Mucosa of descending colon (tissue), 3 donors: ENCODE measurements at regions not wholly inside any gene's neighbourhood (a gene's known extent, or its start where the extent isn't known, plus 50 kb on each side); places are given as distances from the start of the nearest gene placed in this dataset.
"Not testable (repeated sequence)": the region's sequence is repeated elsewhere in the genome, so short reads cannot be mapped to it uniquely, and the experiment has no call there.

Experiments used
- ATAC-seq: fragments of 200-7000 bp; cut with Tn5 transposase; one replicate; pipeline ENCODE4 v1.9.1; 2020; ENCODE audit warnings: mild to moderate bottlenecking, moderate library complexity
- DNase-seq, 3 donors: peaks; one replicate each; pipeline ENCODE4 v3.0.0-alpha.2; 2020
- H3K36me3 ChIP-seq: fragments of 200-600 bp; one replicate; pipeline ENCODE4 v1.8.0; 2021; ENCODE audit warnings: low read depth, mild to moderate bottlenecking
- H3K4me1 ChIP-seq: fragments of 200-600 bp; one replicate; pipeline ENCODE4 v1.8.0; 2021; ENCODE audit warnings: low read depth, mild to moderate bottlenecking
- H3K4me3 ChIP-seq: fragments of 200-600 bp; one replicate; pipeline ENCODE4 v1.8.0; 2021; ENCODE audit warnings: mild to moderate bottlenecking
- H3K9me3 ChIP-seq: fragments of 200-600 bp; one replicate; pipeline ENCODE4 v1.8.0; 2021; ENCODE audit warnings: mild to moderate bottlenecking
- intact Hi-C, 2 donors: fragments of 100-400 bp; cut with DNase I in 1 of 2; cut with micrococcal nuclease in 1 of 2; formaldehyde crosslinking; loops; one replicate each; pipeline versions ENCODE4 v1.11.0 to v1.11.1; 2022; cut with DNase I, micrococcal nuclease
- TF ChIP-seq, protein P1 (sequence below): fragments of 200-600 bp; IDR thresholded peaks from one replicate; pipeline ENCODE4 v1.8.0; 2022; ENCODE audit warnings: antibody characterized with exemption, mild to moderate bottlenecking
- donor health status: DM: no; HTN: no; CAD: no; lungs with moderate emphysema.
- donor health status: DM: no; HTN: no; CAD: no.
- donor health status: DM: no; HTN: yes; CAD: no.

DNA sequence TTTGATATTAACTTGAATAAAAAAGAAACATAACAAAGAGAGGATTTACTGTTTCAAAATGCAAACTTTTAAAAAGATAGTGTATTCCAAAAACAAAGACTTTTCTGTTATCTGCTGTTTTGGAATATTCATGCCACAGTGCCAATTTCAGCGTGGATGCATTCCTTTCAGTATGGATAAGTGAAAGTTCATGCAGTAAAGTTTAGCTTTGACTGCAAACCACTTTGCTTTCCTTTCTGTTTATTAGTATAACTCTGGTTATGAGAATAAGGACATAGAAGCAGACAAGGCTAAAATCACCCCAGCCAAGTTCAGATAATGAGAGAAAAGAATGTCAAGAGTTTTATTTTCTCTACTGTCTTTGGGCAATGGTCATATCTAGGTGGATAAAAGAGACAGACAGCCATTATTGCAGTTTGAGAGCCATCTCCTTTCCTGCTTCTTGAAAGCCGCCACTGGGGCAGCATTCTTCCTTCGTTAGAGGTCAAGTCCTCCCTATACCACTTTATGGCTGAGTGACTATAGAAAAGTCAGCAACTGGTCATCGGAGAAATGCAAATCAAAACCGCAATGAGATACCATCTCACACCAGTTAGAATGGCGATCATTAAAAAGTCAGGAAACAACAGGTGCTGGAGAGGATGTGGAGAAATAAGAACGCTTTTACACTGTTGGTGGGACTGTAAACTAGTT is 82.4 kb upstream of the BLID start:
- DNase-seq, result no peak
- Histone ChIP-seq H3K36me3 (no peaks in the 10 kb centered on the region), H3K9me3 (no peaks in the 10 kb centered on the region), H3K4me1 (peaks cover 8% of the 10 kb centered on the region), H3K4me3 (no peak overlapping the region)
- intact Hi-C loops, result no loop called here
- ATAC-seq, result no peak
- TF ChIP-seq, protein P1, sequence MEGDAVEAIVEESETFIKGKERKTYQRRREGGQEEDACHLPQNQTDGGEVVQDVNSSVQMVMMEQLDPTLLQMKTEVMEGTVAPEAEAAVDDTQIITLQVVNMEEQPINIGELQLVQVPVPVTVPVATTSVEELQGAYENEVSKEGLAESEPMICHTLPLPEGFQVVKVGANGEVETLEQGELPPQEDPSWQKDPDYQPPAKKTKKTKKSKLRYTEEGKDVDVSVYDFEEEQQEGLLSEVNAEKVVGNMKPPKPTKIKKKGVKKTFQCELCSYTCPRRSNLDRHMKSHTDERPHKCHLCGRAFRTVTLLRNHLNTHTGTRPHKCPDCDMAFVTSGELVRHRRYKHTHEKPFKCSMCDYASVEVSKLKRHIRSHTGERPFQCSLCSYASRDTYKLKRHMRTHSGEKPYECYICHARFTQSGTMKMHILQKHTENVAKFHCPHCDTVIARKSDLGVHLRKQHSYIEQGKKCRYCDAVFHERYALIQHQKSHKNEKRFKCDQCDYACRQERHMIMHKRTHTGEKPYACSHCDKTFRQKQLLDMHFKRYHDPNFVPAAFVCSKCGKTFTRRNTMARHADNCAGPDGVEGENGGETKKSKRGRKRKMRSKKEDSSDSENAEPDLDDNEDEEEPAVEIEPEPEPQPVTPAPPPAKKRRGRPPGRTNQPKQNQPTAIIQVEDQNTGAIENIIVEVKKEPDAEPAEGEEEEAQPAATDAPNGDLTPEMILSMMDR, result no peak

DNA sequence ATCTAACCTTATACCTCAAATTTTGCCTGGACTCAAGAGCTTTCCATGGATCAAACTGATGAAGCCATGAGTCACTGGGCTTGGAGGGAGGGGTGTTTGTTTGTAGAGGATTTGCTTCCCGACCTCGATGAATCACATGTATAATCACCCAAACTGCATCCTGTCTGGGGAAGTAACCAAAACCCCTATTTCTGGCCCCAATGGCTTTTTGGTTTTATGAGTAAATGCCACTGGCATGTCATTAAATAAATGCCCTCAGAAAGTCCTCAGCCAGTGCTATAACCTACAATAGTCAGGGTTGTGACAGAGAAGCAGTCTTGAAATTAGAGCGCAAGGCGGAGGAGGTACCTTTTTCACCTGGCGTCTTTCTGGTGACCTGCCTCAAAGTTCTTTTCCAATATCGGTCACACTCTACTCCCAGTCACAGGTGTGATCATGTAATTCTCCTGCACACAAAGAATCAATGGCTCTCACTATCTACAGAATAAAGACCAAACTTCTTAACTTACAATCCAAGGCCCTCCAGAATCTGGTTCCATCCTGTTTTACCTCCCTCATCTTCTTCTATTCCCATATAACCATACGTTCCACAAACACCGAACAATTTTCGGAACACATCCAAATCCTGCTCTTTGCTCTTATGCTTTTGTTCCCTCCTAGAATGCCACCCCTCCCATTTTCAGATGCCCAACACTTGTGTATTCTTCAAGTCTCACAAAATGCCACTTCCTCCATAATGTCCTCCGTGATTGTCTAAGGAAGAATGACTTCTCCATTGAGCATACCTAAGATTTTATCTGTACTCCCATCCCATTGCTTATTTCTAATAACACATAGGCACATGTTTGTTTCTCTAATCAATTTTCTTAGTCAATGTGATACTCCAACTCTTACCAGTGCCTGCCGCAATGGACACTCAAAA is 81.3 kb upstream of the BLID start:
- TF ChIP-seq, protein P1, result no peak

DNA sequence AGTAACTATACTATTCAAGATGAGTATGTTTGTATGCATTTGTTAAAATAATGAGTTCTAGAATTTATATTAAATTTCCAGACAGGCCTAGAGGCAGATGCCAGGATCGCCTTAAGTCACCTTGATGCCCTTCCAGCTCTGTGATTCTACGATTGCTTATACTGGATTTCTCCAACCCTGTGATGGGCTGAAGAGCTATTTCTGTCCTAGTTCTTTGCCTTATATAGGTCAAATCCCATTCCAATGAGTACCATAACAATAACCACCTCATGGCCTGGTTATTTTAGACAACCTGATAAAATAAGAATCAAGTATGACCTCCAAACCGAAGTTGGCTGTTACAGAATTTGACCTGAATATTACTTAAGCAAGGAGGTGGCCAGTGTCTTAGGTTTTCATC is 79.8 kb upstream of the BLID start:
- DNase-seq, result no peak
- Histone ChIP-seq H3K36me3 (no peaks in the 10 kb centered on the region), H3K4me1 (no peaks in the 10 kb centered on the region), H3K9me3 (no peaks in the 10 kb centered on the region), H3K4me3 (no peak overlapping the region)
- ATAC-seq, result no peak
- intact Hi-C loops, result no loop called here
- TF ChIP-seq, protein P1, result no peak

More for the DNA sequence above, 81.3 kb upstream of the BLID start:
- Histone ChIP-seq H3K4me3 (no peak overlapping the region), H3K4me1 (no peaks in the 10 kb centered on the region), H3K36me3 (no peaks in the 10 kb centered on the region), H3K9me3 (no peaks in the 10 kb centered on the region)
- intact Hi-C loops, result no loop called here
- ATAC-seq (peak; percentile 11), DNase-seq (peak in 1 of 3 donors; percentile 12)

DNA sequence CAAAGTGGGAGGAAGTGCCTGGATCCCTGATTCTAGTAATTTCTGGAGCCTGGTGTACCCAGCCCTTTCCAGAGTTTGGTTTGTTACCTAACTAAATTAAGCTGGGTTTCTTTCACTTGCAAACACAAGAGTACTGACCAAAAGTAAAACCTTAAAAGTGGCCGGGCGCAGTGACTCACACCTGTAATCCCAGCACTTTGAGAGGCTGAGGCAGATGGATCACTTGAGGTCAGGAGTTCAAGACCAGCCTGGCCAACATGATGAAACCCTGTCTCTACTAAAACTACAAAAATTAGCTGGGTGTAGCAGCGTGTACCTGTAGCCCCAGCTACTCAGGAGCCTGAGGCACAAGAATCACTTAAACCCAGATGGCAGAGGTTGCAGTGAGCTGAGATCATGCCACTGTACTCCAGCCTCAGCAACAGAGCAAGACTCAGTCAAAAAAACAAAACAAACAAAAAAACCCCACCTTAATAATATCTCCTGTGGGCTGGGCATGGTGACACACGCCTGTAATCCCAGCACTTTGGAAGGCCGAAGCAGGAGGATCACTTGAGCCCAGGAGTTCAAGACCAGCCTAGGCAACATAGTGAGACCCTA is 78.0 kb upstream of the BLID start:
- H3K36me3 ChIP-seq, H3K4me1 ChIP-seq, H3K9me3 ChIP-seq, intact Hi-C loops, DNase-seq, H3K4me3 ChIP-seq, ATAC-seq: not testable (repeated sequence)

DNA sequence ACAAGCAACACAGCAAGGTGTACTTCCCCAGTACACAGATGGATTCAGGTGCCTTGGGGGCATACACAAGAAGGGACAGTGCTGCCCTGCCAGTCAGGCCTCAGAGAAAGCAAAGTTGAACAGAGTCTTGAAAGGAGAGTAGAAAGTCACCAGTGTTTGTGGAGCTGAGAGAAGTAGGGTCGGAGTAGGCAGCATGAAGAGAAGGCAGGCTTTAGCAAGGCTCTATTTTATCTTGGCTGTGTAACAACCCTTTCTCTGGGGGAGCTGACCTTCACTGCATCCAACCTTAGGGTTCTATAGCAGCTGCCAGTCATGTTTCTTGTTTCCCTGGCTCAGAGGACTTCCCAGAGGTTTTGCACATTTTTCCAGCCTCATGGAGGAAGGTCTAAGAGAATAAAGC is 77.4 kb upstream of the BLID start:
- H3K9me3 ChIP-seq, result no peaks in the 10 kb centered on the region
- no peak overlapping the region for H3K4me3 ChIP-seq
- DNase-seq, result no peak
- ATAC-seq, result no peak
- H3K36me3 ChIP-seq, result no peaks in the 10 kb centered on the region
- TF ChIP-seq, protein P1, result no peak
- intact Hi-C loops, result no loop called here
- H3K4me1 ChIP-seq, result no peaks in the 10 kb centered on the region
